Coronary artery (tissue), 2 donors: ENCODE measurements at regions not wholly inside any gene's neighbourhood (a gene's known extent, or its start where the extent isn't known, plus 50 kb on each side); places are given as distances from the start of the nearest gene placed in this dataset.
A peak's percentile ranks its signal among the peaks of the same experiment; 100 is the strongest.
"Not testable (repeated sequence)": the region's sequence is repeated elsewhere in the genome, so short reads cannot be mapped to it uniquely, and the experiment has no call there.

Source experiments
- DNase-seq: peaks from one replicate; pipeline ENCODE4 v3.0.0-alpha.2; 2017; ENCODE audit warnings: low spot score
- H3K27ac ChIP-seq, 2 donors: fragments of 200-600 bp; sonication (generic); one replicate each; pipeline ENCODE4 v1.5.1; 2016 to 2019
- H3K4me3 ChIP-seq: fragments of 200-600 bp; sonication (generic); 2 replicates; pipeline ENCODE4 v1.5.1; 2016; ENCODE audit warnings: mild to moderate bottlenecking, moderate library complexity
- CTCF ChIP-seq: fragments of 200-600 bp; sonication (generic); IDR thresholded peaks from one replicate; pipeline ENCODE4 v1.5.1; 2019; ENCODE audit warnings: antibody characterized with exemption

GRCh38 chr5:34455098-34455497 is 201.0 kb upstream of the RAI14 start:
- no peak overlapping the region for H3K4me3 ChIP-seq
- no peak for DNase-seq
- TF ChIP-seq CTCF, result no peak
- no peak overlapping the region for H3K27ac ChIP-seq

GRCh38 chr5:34459908-34460307 is 196.2 kb upstream of the RAI14 start:
- H3K27ac ChIP-seq, result no peak overlapping the region
- TF ChIP-seq CTCF, result no peak
- no peak overlapping the region for H3K4me3 ChIP-seq
- DNase-seq, result no peak

GRCh38 chr5:34460496-34460895 is 195.6 kb upstream of the RAI14 start:
- DNase-seq, result no peak
- peak overlapping the region in 1 of 2 donors; percentile 28 for H3K27ac ChIP-seq
- TF ChIP-seq CTCF, result no peak

GRCh38 chr5:34464829-34465228 is 191.3 kb upstream of the RAI14 start:
- Histone ChIP-seq H3K4me3 (no peak overlapping the region), H3K27ac (no peak overlapping the region)
- no peak for TF ChIP-seq CTCF
- DNase-seq, result no peak

More at GRCh38 chr5:34460496-34460895, 195.6 kb upstream of the RAI14 start:
- no peak overlapping the region for H3K4me3 ChIP-seq

- H3K27ac ChIP-seq, H3K4me3 ChIP-seq, DNase-seq: not testable (repeated sequence)
Observed at GRCh38 chr5:34465301-34465700, 190.8 kb upstream of the RAI14 start.

- DNase-seq, H3K4me3 ChIP-seq, H3K27ac ChIP-seq: not testable (repeated sequence)
Observed at GRCh38 chr5:34466519-34467388, 189.4 kb upstream of the RAI14 start.

- no peak for DNase-seq
- no peak for TF ChIP-seq CTCF
- Histone ChIP-seq H3K4me3 (no peak overlapping the region), H3K27ac (no peak overlapping the region)
Observed at GRCh38 chr5:34467436-34467835, 188.7 kb upstream of the RAI14 start.

GRCh38 chr5:34467984-34468383 is 188.1 kb upstream of the RAI14 start:
- not testable (repeated sequence) for H3K4me3 ChIP-seq, DNase-seq, H3K27ac ChIP-seq
